ENCODE measurements at regions not wholly inside any gene's neighbourhood (a gene's known extent, or its start where the extent isn't known, plus 50 kb on each side); places are given as distances from the start of the nearest gene placed in this dataset.

- DNase-seq (ENCODE audit: low read depth): no peak
- H3K4me3 ChIP-seq (replicated peaks; ENCODE audit: low read depth, low read length): no peak overlapping the region
- TF ChIP-seq, protein P1, sequence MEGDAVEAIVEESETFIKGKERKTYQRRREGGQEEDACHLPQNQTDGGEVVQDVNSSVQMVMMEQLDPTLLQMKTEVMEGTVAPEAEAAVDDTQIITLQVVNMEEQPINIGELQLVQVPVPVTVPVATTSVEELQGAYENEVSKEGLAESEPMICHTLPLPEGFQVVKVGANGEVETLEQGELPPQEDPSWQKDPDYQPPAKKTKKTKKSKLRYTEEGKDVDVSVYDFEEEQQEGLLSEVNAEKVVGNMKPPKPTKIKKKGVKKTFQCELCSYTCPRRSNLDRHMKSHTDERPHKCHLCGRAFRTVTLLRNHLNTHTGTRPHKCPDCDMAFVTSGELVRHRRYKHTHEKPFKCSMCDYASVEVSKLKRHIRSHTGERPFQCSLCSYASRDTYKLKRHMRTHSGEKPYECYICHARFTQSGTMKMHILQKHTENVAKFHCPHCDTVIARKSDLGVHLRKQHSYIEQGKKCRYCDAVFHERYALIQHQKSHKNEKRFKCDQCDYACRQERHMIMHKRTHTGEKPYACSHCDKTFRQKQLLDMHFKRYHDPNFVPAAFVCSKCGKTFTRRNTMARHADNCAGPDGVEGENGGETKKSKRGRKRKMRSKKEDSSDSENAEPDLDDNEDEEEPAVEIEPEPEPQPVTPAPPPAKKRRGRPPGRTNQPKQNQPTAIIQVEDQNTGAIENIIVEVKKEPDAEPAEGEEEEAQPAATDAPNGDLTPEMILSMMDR (IDR thresholded peaks at IDR 0.05; ENCODE audit: low read length, missing control alignments): no peak
These were observed 1101.9 kb downstream of the PRIM2 start for GRCh38 chr6:58419321-58419720.
